ENCODE measurements at regions not wholly inside any gene's neighbourhood (a gene's known extent, or its start where the extent isn't known, plus 50 kb on each side); places are given as distances from the start of the nearest gene placed in this dataset.

DNA sequence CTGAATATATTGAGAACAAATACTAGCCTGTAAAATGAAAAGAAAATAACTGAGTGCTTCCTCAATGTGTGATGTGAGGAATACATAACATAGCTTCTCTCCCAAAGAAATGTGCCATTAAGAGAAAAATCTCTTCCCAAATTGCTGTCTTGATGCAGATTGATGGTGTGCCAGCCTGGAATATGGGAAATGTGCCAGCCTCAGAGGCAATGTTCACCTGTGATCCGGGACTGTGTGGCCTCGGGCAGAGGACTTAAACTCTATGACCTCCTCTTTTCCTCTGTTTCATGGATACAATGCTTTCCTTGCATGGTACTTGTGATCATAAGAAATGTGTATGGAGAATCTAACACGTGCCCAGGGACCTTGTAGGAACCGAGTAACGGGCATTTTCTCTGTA is 370.9 kb downstream of the DIRAS2 start:
- Mint-ChIP-seq H3K36me3 (ENCODE audit: low read depth) (no peaks in the 10 kb centered on the region), H3K9me3 (ENCODE audit: insufficient read depth) (no peaks in the 10 kb centered on the region), H3K4me3 (no peak overlapping the region), H3K27me3 (ENCODE audit: low read depth) (peaks cover 13% of the 10 kb centered on the region), H3K27ac (no peak overlapping the region), H3K4me1 (ENCODE audit: low read depth) (no peaks in the 10 kb centered on the region)
- ChIA-PET CTCF (no interaction called here), POLR2A (interaction anchor here (0.6 kb wide), 1 partner anchor 1032 kb away, joined by 3 read pairs; no protein-coding TSS in a partner anchor)
- DNase-seq (no peak), ATAC-seq (no peak)

- Mint-ChIP-seq H3K4me1 (ENCODE audit: low read depth) (no peaks in the 10 kb centered on the region), H3K27me3 (ENCODE audit: low read depth) (peaks cover 26% of the 10 kb centered on the region), H3K36me3 (ENCODE audit: low read depth) (no peaks in the 10 kb centered on the region), H3K4me3 (no peak overlapping the region), H3K9me3 (ENCODE audit: insufficient read depth) (no peaks in the 10 kb centered on the region), H3K27ac (no peak overlapping the region)
- ChIA-PET POLR2A (no interaction called here), CTCF (no interaction called here)
- no peak for ATAC-seq
- no peak for DNase-seq
Measured at GRCh38 chr9:90274725-90275124, 367.9 kb downstream of the DIRAS2 start.

- DNase-seq: no peak
- POLR2A ChIA-PET: no interaction called here
- H3K27me3 Mint-ChIP-seq (ENCODE audit: low read depth): peaks cover 19% of the 10 kb centered on the region
- H3K4me1 Mint-ChIP-seq (ENCODE audit: low read depth): no peaks in the 10 kb centered on the region
- no peaks in the 10 kb centered on the region for H3K9me3 Mint-ChIP-seq (ENCODE audit: insufficient read depth)
- no peak overlapping the region for H3K27ac Mint-ChIP-seq
- no peak for ATAC-seq
- H3K4me3 Mint-ChIP-seq: no peak overlapping the region
- CTCF ChIA-PET: no interaction called here
- no peaks in the 10 kb centered on the region for H3K36me3 Mint-ChIP-seq (ENCODE audit: low read depth)
Measured at GRCh38 chr9:90285946-90286345, 356.7 kb downstream of the DIRAS2 start.

- ChIA-PET POLR2A (no interaction called here), CTCF (no interaction called here)
- H3K27ac Mint-ChIP-seq: no peak overlapping the region
- H3K36me3 Mint-ChIP-seq (ENCODE audit: low read depth): no peaks in the 10 kb centered on the region
- no peaks in the 10 kb centered on the region for H3K4me1 Mint-ChIP-seq (ENCODE audit: low read depth)
- no peak overlapping the region for H3K4me3 Mint-ChIP-seq
- no peak for ATAC-seq
- peaks cover 13% of the 10 kb centered on the region for H3K27me3 Mint-ChIP-seq (ENCODE audit: low read depth)
- H3K9me3 Mint-ChIP-seq (ENCODE audit: insufficient read depth): no peaks in the 10 kb centered on the region
- no peak for DNase-seq
Measured at GRCh38 chr9:90287567-90288274, 354.9 kb downstream of the DIRAS2 start.

DNA sequence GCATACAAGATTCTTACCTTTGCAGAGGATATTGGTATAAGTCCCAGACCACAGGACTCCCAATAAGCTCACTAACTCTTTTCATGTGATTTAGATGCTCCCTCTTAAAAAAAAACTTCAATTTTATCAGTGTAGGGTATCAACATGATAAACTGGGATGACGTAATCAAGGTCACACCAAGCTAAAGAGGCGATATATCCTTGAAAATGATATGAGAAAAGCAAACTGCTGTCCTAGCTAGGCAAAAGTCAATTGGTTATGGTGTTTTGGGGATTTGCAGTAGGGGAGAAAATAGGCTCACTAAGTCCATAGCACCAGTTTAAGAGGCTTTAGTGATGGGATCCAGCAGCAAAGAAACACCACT is 354.4 kb downstream of the DIRAS2 start:
- DNase-seq (no peak), ATAC-seq (no peak)
- Mint-ChIP-seq H3K4me1 (ENCODE audit: low read depth) (no peaks in the 10 kb centered on the region), H3K9me3 (ENCODE audit: insufficient read depth) (no peaks in the 10 kb centered on the region), H3K27ac (no peak overlapping the region), H3K36me3 (ENCODE audit: low read depth) (no peaks in the 10 kb centered on the region), H3K4me3 (no peak overlapping the region), H3K27me3 (ENCODE audit: low read depth) (peaks cover 9% of the 10 kb centered on the region)
- ChIA-PET POLR2A (no interaction called here), CTCF (no interaction called here)

- no peaks in the 10 kb centered on the region for H3K4me1 Mint-ChIP-seq (ENCODE audit: low read depth)
- H3K4me3 Mint-ChIP-seq: no peak overlapping the region
- peaks cover 2% of the 10 kb centered on the region for H3K27me3 Mint-ChIP-seq (ENCODE audit: low read depth)
- no peaks in the 10 kb centered on the region for H3K36me3 Mint-ChIP-seq (ENCODE audit: low read depth)
- POLR2A ChIA-PET: no interaction called here
- H3K27ac Mint-ChIP-seq: no peak overlapping the region
- DNase-seq (no peak), ATAC-seq (no peak)
- H3K9me3 Mint-ChIP-seq (ENCODE audit: insufficient read depth): no peaks in the 10 kb centered on the region
- CTCF ChIA-PET: no interaction called here
Measured at GRCh38 chr9:90290716-90291485, 351.7 kb downstream of the DIRAS2 start.

GRCh38 chr9:90296539-90296938 is 346.1 kb downstream of the DIRAS2 start:
- H3K27ac Mint-ChIP-seq: no peak overlapping the region
- ChIA-PET POLR2A (no interaction called here), CTCF (no interaction called here)
- DNase-seq (no peak), ATAC-seq (no peak)
- peaks cover 7% of the 10 kb centered on the region for H3K27me3 Mint-ChIP-seq (ENCODE audit: low read depth)
- no peaks in the 10 kb centered on the region for H3K9me3 Mint-ChIP-seq (ENCODE audit: insufficient read depth)
- H3K4me1 Mint-ChIP-seq (ENCODE audit: low read depth): no peaks in the 10 kb centered on the region
- H3K36me3 Mint-ChIP-seq (ENCODE audit: low read depth): no peaks in the 10 kb centered on the region
- H3K4me3 Mint-ChIP-seq: no peak overlapping the region

GRCh38 chr9:90299968-90300367 is 342.7 kb downstream of the DIRAS2 start:
- Mint-ChIP-seq H3K4me3 (no peak overlapping the region), H3K4me1 (ENCODE audit: low read depth) (no peaks in the 10 kb centered on the region), H3K27ac (no peak overlapping the region), H3K9me3 (ENCODE audit: insufficient read depth) (no peaks in the 10 kb centered on the region), H3K27me3 (ENCODE audit: low read depth) (peaks cover 15% of the 10 kb centered on the region), H3K36me3 (ENCODE audit: low read depth) (no peaks in the 10 kb centered on the region)
- DNase-seq (no peak), ATAC-seq (no peak)
- ChIA-PET CTCF (no interaction called here), POLR2A (no interaction called here)

DNA sequence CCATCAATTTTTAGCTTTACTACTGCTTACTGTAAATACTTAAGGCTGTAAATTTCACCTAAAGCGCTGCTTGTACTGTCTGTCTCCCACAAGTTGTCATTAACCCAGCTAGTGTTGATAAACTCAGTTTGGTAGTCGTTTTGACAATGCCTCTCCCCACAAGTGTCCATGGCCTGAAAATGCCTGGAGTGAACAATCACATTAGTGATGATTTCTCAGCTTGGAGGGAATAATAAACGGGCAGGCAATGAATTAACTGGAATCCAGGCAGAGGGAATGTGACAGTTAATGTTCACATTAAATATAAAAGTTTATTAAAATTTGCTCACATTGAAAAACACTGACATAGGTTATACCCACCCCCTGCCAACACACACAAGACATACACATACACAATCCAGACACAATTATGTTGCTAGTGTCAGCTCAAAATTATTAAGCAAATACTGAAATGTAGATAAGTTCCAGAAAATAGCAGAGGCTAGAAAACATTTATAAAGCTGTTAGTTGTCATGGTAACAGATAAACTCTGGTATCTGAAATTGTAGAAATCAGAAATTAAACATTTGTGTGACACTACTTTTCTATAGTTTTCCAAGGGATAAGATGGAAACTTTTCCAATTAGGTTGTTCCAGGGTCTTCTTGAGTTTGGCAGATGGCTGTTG is 341.9 kb downstream of the DIRAS2 start:
- H3K27ac Mint-ChIP-seq: no peak overlapping the region
- H3K4me3 Mint-ChIP-seq: no peak overlapping the region
- POLR2A ChIA-PET: no interaction called here
- H3K9me3 Mint-ChIP-seq (ENCODE audit: insufficient read depth): no peaks in the 10 kb centered on the region
- CTCF ChIA-PET: no interaction called here
- ATAC-seq (no peak), DNase-seq (no peak)
- H3K4me1 Mint-ChIP-seq (ENCODE audit: low read depth): no peaks in the 10 kb centered on the region
- H3K36me3 Mint-ChIP-seq (ENCODE audit: low read depth): no peaks in the 10 kb centered on the region
- H3K27me3 Mint-ChIP-seq (ENCODE audit: low read depth): peaks cover 15% of the 10 kb centered on the region

DNA sequence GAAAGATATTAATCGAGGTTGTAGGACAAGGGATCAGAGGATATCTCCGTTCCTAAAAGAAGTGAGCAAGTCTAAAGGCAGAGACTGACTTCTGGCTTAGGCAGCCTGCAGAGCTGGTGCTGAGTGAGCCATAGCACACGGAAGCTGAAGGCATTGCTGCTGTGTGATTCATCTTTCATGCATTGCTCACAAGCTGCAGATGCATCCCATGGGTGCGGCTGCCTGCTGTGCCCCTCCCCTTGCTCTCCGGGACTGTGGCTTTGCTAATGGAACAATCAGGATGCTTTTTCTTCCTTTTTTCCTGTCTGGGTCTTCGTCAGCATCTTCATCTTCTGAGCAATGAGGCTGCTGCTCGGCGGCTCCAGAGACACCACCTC is 341.4 kb downstream of the DIRAS2 start:
- H3K36me3 Mint-ChIP-seq (ENCODE audit: low read depth): no peaks in the 10 kb centered on the region
- H3K27me3 Mint-ChIP-seq (ENCODE audit: low read depth): peaks cover 11% of the 10 kb centered on the region
- DNase-seq (no peak), ATAC-seq (no peak)
- ChIA-PET POLR2A (no interaction called here), CTCF (no interaction called here)
- no peaks in the 10 kb centered on the region for H3K4me1 Mint-ChIP-seq (ENCODE audit: low read depth)
- H3K4me3 Mint-ChIP-seq: no peak overlapping the region
- H3K9me3 Mint-ChIP-seq (ENCODE audit: insufficient read depth): no peaks in the 10 kb centered on the region
- H3K27ac Mint-ChIP-seq: no peak overlapping the region

- ATAC-seq (no peak), DNase-seq (no peak)
- POLR2A ChIA-PET: no interaction called here
- CTCF ChIA-PET: no interaction called here
- H3K27ac Mint-ChIP-seq: no peak overlapping the region
- H3K36me3 Mint-ChIP-seq (ENCODE audit: low read depth): no peaks in the 10 kb centered on the region
- H3K4me1 Mint-ChIP-seq (ENCODE audit: low read depth): no peaks in the 10 kb centered on the region
- no peak overlapping the region for H3K4me3 Mint-ChIP-seq
- H3K27me3 Mint-ChIP-seq (ENCODE audit: low read depth): peaks cover 8% of the 10 kb centered on the region
- H3K9me3 Mint-ChIP-seq (ENCODE audit: insufficient read depth): no peaks in the 10 kb centered on the region
Measured at GRCh38 chr9:90303655-90304054, 339.0 kb downstream of the DIRAS2 start.

GRCh38 chr9:90306158-90306557 is 336.5 kb downstream of the DIRAS2 start:
- ATAC-seq: no peak
- no peak overlapping the region for H3K4me3 Mint-ChIP-seq
- CTCF ChIA-PET: no interaction called here

More at GRCh38 chr9:90306158-90306557, 336.5 kb downstream of the DIRAS2 start:
- H3K4me1 Mint-ChIP-seq (ENCODE audit: low read depth): no peaks in the 10 kb centered on the region
- H3K9me3 Mint-ChIP-seq (ENCODE audit: insufficient read depth): no peaks in the 10 kb centered on the region
- peaks cover 8% of the 10 kb centered on the region for H3K27me3 Mint-ChIP-seq (ENCODE audit: low read depth)
- POLR2A ChIA-PET: no interaction called here
- H3K27ac Mint-ChIP-seq: no peak overlapping the region
- no peak for DNase-seq
- no peaks in the 10 kb centered on the region for H3K36me3 Mint-ChIP-seq (ENCODE audit: low read depth)

Data from activated CD8-positive, alpha-beta T cell treated with anti-CD3 and anti-CD28 coated beads, Interleukin-2, amount 10 ng/mL, durations not matched to agents 7 days and 5 days (primary cell).